Endothelial cell (in vitro differentiated cells): ENCODE measurements at regions not wholly inside any gene's neighbourhood (a gene's known extent, or its start where the extent isn't known, plus 50 kb on each side); places are given as distances from the start of the nearest gene placed in this dataset.
A peak's percentile ranks its signal among the peaks of the same experiment; 100 is the strongest.

Source experiments
- DNase-seq: peaks from one replicate; pipeline ENCODE4 v3.0.0; 2021; ENCODE audit warnings: low spot score
- H3K27ac Mint-ChIP-seq: one replicate; pipeline ENCODE4 v1.8.0; 2021; ENCODE audit warnings: mixed read lengths, inconsistent platforms; ENCODE audit not compliant: unreplicated experiment
- H3K27me3 Mint-ChIP-seq: one replicate; pipeline ENCODE4 v1.8.0; 2021; ENCODE audit warnings: mild to moderate bottlenecking, moderate library complexity, mixed read lengths, inconsistent platforms; ENCODE audit not compliant: unreplicated experiment
- H3K36me3 Mint-ChIP-seq: one replicate; pipeline ENCODE4 v1.8.0; 2021; ENCODE audit warnings: mild to moderate bottlenecking, low read depth, mixed read lengths, inconsistent platforms; ENCODE audit not compliant: unreplicated experiment
- H3K4me1 Mint-ChIP-seq: one replicate; pipeline ENCODE4 v1.8.0; 2021; ENCODE audit warnings: mild to moderate bottlenecking, mixed read lengths, inconsistent platforms; ENCODE audit not compliant: unreplicated experiment
- H3K4me3 Mint-ChIP-seq: one replicate; pipeline ENCODE4 v1.8.0; 2021; ENCODE audit warnings: mild to moderate bottlenecking, mixed read lengths, inconsistent platforms; ENCODE audit not compliant: unreplicated experiment
- H3K9me3 Mint-ChIP-seq: one replicate; pipeline ENCODE4 v1.8.0; 2021; ENCODE audit warnings: mixed read lengths, inconsistent platforms; ENCODE audit not compliant: unreplicated experiment
- CTCF ChIP-seq: fragments of 200-600 bp; sonication (generic); IDR thresholded peaks from one replicate; pipeline ENCODE4 v1.5.0; 2021; ENCODE audit warnings: antibody characterized with exemption; ENCODE audit not compliant: unreplicated experiment

GRCh38 chr9:29211003-29211579 lies 1637.8 kb upstream of the C9orf72 start:
- Mint-ChIP-seq H3K36me3 (no peaks in the 10 kb centered on the region), H3K27me3 (peaks cover 23% of the 10 kb centered on the region), H3K9me3 (no peaks in the 10 kb centered on the region), H3K4me1 (peaks cover 14% of the 10 kb centered on the region), H3K4me3 (peak overlapping the region; percentile 88), H3K27ac (no peak overlapping the region)
- no peak for DNase-seq
- TF ChIP-seq CTCF: no peak

GRCh38 chr9:29211580-29212396 lies 1638.5 kb upstream of the C9orf72 start:
- H3K9me3 Mint-ChIP-seq: no peaks in the 10 kb centered on the region
- H3K27ac Mint-ChIP-seq: no peak overlapping the region
- peak; percentile 86 for DNase-seq
- peak overlapping the region; percentile 88 for H3K4me3 Mint-ChIP-seq
- peaks cover 23% of the 10 kb centered on the region for H3K27me3 Mint-ChIP-seq
- H3K4me1 Mint-ChIP-seq: peaks cover 14% of the 10 kb centered on the region
- no peaks in the 10 kb centered on the region for H3K36me3 Mint-ChIP-seq
- TF ChIP-seq CTCF: peak; percentile 98

- peak; percentile 58 for DNase-seq
- H3K27me3 Mint-ChIP-seq: peaks cover 23% of the 10 kb centered on the region
- H3K9me3 Mint-ChIP-seq: no peaks in the 10 kb centered on the region
- peaks cover 14% of the 10 kb centered on the region for H3K4me1 Mint-ChIP-seq
- TF ChIP-seq CTCF: peak; percentile 31
- H3K4me3 Mint-ChIP-seq: peak overlapping the region; percentile 94
- peak overlapping the region; percentile 64 for H3K27ac Mint-ChIP-seq
- H3K36me3 Mint-ChIP-seq: no peaks in the 10 kb centered on the region
Measured at GRCh38 chr9:29212397-29213387, 1639.4 kb upstream of the C9orf72 start.

GRCh38 chr9:29213417-29214153 lies 1640.3 kb upstream of the C9orf72 start, which contains the start of gene LINGO2:
Gene LINGO2 (minus strand): TSS chr9:29213601.
- TF ChIP-seq CTCF: no peak
- peak within 1 kb of the TSS; percentile 94 for H3K4me3 Mint-ChIP-seq
- H3K27me3 Mint-ChIP-seq: peaks cover 23% of the 10 kb centered on the region
- DNase-seq: peak; percentile 42
- H3K4me1 Mint-ChIP-seq: peaks cover 14% of the 10 kb centered on the region
- H3K36me3 Mint-ChIP-seq: no peaks in the 10 kb centered on the region
- no peaks in the 10 kb centered on the region for H3K9me3 Mint-ChIP-seq
- peak within 1 kb of the TSS; percentile 64 for H3K27ac Mint-ChIP-seq
